CD4-positive, CD25-positive, alpha-beta regulatory T cell (primary cell): ENCODE measurements at regions not wholly inside any gene's neighbourhood (a gene's known extent, or its start where the extent isn't known, plus 50 kb on each side); places are given as distances from the start of the nearest gene placed in this dataset.

Experiments used
- ATAC-seq, 2 donors: fragments of 150-1000 bp; cut with Tn5 transposase; one replicate each; pipeline ENCODE4 v1.10.0; 2021; ENCODE audit warnings: low read depth in 2 of 2, moderate number of reproducible peaks in 2 of 2, moderate library complexity in 1 of 2
- DNase-seq, 3 donors: peaks; one replicate each; pipeline versions ENCODE4 v3.0.0 to v3.0.0-alpha.2; 2012 to 2022; ENCODE audit warnings: mixed read lengths in 1 of 3
- H3K27ac ChIP-seq: one replicate; pipeline ENCODE4 v1.7.0; 2013; ENCODE audit warnings: mild to moderate bottlenecking, low read length; ENCODE audit not compliant: insufficient read depth, poor library complexity, severe bottlenecking
- H3K27me3 ChIP-seq: one replicate; pipeline ENCODE4 v1.7.0; 2013; ENCODE audit warnings: low read length; ENCODE audit not compliant: control insufficient read depth, insufficient read depth
- H3K36me3 ChIP-seq: one replicate; pipeline ENCODE4 v1.7.0; 2013; ENCODE audit warnings: mild to moderate bottlenecking, low read length, moderate library complexity; ENCODE audit not compliant: control insufficient read depth, insufficient read depth
- H3K4me1 ChIP-seq: 2 replicates; pipeline ENCODE4 v1.7.0; 2013; ENCODE audit warnings: mild to moderate bottlenecking, low read length; ENCODE audit not compliant: insufficient read depth, control insufficient read depth, poor library complexity, severe bottlenecking
- H3K4me3 ChIP-seq: one replicate; pipeline ENCODE4 v1.7.0; 2013; ENCODE audit warnings: low read depth, mild to moderate bottlenecking, low read length, moderate library complexity
- H3K9me3 ChIP-seq, 2 experiments: 1 replicate in 1 of 2; 2 replicates in 1 of 2; pipeline ENCODE4 v1.7.0; 2013; ENCODE audit warnings: low read length in 2 of 2, mild to moderate bottlenecking in 1 of 2, moderate library complexity in 1 of 2; ENCODE audit not compliant: control insufficient read depth in 2 of 2
- H3K27ac Mint-ChIP-seq, 3 donors: one replicate each; pipeline ENCODE4 v1.8.0; 2020 to 2022; ENCODE audit warnings: mild to moderate bottlenecking in 3 of 3, mixed read lengths in 3 of 3, moderate library complexity in 2 of 3
- H3K27me3 Mint-ChIP-seq: one replicate; pipeline ENCODE4 v1.8.0; 2022; ENCODE audit warnings: mild to moderate bottlenecking, mixed read lengths
- H3K36me3 Mint-ChIP-seq: one replicate; pipeline ENCODE4 v1.8.0; 2020; ENCODE audit warnings: mixed read lengths
- H3K4me1 Mint-ChIP-seq, 4 donors: one replicate each; pipeline ENCODE4 v1.8.0; 2020 to 2022; ENCODE audit warnings: mixed read lengths in 4 of 4, mild to moderate bottlenecking in 1 of 4
- H3K4me3 Mint-ChIP-seq, 4 donors: one replicate each; pipeline ENCODE4 v1.8.0; 2020 to 2022; ENCODE audit warnings: mild to moderate bottlenecking in 4 of 4, mixed read lengths in 4 of 4, moderate library complexity in 3 of 4
- H3K9me3 Mint-ChIP-seq, 7 donors: one replicate each; pipeline ENCODE4 v1.8.0; 2020 to 2022; ENCODE audit warnings: mixed read lengths in 7 of 7, mild to moderate bottlenecking in 3 of 7, moderate library complexity in 2 of 7

DNA sequence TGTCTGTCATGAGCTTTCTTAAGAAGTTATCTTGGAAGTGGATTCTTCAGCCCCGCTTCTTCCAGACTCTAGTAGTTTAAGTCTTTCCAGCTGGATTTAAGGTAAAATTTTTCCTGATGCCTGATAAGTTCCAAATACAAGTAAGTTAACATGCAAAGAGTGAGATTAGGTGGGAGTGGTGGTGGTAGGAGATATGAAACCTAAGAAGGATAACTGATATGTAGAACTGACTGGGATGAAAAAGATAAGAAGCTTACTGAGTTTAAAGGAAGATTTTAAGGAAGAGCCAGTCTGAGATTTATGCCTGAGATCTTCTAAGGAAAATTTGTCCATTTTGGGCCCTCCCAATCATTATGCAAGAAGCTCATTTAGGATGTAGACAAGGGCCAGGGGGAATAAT is 250.9 kb upstream of the SYT10 start:
- H3K27me3 ChIP-seq = no peaks in the 10 kb centered on the region
- H3K27ac ChIP-seq = no peak overlapping the region
- Mint-ChIP-seq H3K27me3 (no peaks in the 10 kb centered on the region), H3K36me3 (no peaks in the 10 kb centered on the region), H3K27ac (peak overlapping the region in 1 of 3 donors; percentile 57), H3K9me3 (peaks cover 0 to 12% (median 4%) of the 10 kb centered on the region in 7 donors), H3K4me1 (no peaks in the 10 kb centered on the region), H3K4me3 (no peak overlapping the region)
- H3K4me3 ChIP-seq = no peak overlapping the region
- H3K9me3 ChIP-seq = no peaks in the 10 kb centered on the region
- H3K36me3 ChIP-seq = no peaks in the 10 kb centered on the region
- DNase-seq (no peak), ATAC-seq (no peak)
- no peaks in the 10 kb centered on the region for H3K4me1 ChIP-seq

DNA sequence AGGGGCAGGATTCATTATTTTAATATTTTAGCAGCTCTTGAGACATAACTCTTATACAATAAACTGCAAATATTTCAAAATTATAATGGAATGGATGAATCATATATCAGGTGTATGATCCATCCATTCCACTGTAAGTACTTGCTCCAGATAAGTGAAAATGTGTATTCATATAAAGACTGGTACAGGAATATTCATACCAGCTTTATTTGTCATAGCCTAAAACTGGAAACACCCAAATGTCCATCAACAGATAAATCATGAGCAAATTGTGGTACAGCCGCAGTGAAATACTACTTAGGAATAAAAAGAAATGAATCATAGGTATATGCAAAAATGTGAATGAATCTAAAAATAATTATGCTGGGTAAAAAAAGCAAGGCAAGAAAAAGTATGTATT is 263.6 kb upstream of the SYT10 start:
- DNase-seq = no peak
- Histone ChIP-seq H3K27ac (no peak overlapping the region), H3K36me3 (no peaks in the 10 kb centered on the region), H3K9me3 (no peaks in the 10 kb centered on the region), H3K27me3 (no peaks in the 10 kb centered on the region), H3K4me1 (no peaks in the 10 kb centered on the region), H3K4me3 (no peak overlapping the region)
- peaks cover 0 to 7% (median 1%) of the 10 kb centered on the region in 7 donors for H3K9me3 Mint-ChIP-seq
- peak overlapping the region in 1 of 4 donors; percentile 49 for H3K4me3 Mint-ChIP-seq
- H3K27ac Mint-ChIP-seq = no peak overlapping the region
- no peaks in the 10 kb centered on the region for H3K4me1 Mint-ChIP-seq
- no peaks in the 10 kb centered on the region for H3K36me3 Mint-ChIP-seq
- no peaks in the 10 kb centered on the region for H3K27me3 Mint-ChIP-seq
- no peak for ATAC-seq

DNA sequence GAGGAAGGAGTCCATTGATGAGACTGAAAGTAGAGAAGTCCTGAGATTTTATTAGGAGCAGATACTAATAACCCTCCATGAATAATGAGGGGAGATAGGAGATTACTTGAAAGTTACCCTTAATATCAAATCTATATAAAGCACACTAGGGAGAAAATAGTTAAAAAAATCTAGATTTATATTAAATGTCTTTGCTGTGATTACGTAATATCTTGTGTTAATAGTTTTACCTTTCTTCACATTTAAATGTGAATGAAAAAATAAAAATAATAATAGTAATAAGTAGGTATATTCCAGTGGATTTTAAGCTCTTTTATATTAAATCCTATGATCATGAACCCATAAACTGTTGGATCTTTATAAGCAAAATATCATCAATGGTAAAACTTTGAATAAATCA is 267.3 kb upstream of the SYT10 start:
- Histone ChIP-seq H3K9me3 (no peaks in the 10 kb centered on the region), H3K27me3 (no peaks in the 10 kb centered on the region), H3K27ac (no peak overlapping the region), H3K4me3 (no peak overlapping the region), H3K36me3 (no peaks in the 10 kb centered on the region), H3K4me1 (no peaks in the 10 kb centered on the region)
- Mint-ChIP-seq H3K9me3 (peaks cover 0 to 2% (median 0%) of the 10 kb centered on the region in 7 donors), H3K27me3 (no peaks in the 10 kb centered on the region), H3K27ac (no peak overlapping the region), H3K4me1 (no peaks in the 10 kb centered on the region), H3K36me3 (no peaks in the 10 kb centered on the region), H3K4me3 (no peak overlapping the region)
- DNase-seq = no peak
- ATAC-seq = no peak

DNA sequence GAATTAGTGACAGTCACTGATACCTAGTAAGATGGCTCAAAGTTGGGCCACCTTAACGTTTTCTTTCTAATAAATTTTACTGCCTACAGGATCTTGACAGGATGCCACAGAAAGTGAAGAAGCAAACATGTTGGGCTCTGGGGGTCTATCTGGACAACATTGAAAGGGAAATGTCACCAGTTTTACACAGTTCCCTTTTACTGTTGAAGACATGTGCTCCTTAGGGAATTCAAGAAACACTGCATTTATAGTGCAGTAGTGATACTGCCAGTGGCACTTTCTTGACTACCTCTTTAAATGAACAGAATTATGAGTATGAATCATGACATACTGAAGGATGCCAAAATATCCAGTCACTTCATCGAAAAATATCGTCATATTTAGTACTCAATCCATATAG is 269.3 kb upstream of the SYT10 start:
- no peak overlapping the region for H3K4me3 Mint-ChIP-seq

DNA sequence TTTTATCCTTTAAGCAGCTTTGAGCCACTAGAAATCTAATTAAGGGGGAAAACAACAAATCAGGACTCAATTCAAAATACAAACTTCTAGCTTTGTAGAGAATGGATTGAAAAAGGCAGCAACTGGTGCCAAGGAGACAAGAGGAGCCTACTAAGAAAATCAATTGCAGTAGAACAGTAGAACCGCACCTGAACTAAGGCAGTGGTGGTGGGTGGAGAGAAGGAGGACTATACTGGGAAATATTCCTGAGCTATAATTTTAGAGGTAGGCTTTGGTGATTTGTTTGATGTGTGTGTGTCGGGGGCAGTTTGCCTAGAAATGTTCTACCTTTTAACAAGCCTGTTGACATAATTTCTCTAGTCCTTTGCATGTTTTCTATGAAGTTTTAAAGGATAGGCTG is 270.9 kb upstream of the SYT10 start:
- ATAC-seq (no peak), DNase-seq (no peak)
- H3K27me3 ChIP-seq = no peaks in the 10 kb centered on the region
- Mint-ChIP-seq H3K9me3 (peaks cover 0 to 3% (median 0%) of the 10 kb centered on the region in 7 donors), H3K4me1 (no peaks in the 10 kb centered on the region), H3K27me3 (no peaks in the 10 kb centered on the region), H3K4me3 (no peak overlapping the region), H3K27ac (no peak overlapping the region), H3K36me3 (no peaks in the 10 kb centered on the region)
- no peaks in the 10 kb centered on the region for H3K4me1 ChIP-seq
- no peak overlapping the region for H3K27ac ChIP-seq
- H3K4me3 ChIP-seq = no peak overlapping the region
- no peaks in the 10 kb centered on the region for H3K36me3 ChIP-seq
- no peaks in the 10 kb centered on the region for H3K9me3 ChIP-seq

More for the DNA sequence above, 269.3 kb upstream of the SYT10 start:
- Mint-ChIP-seq H3K4me1 (no peaks in the 10 kb centered on the region), H3K27ac (no peak overlapping the region), H3K27me3 (no peaks in the 10 kb centered on the region), H3K9me3 (peaks cover 0 to 3% (median 0%) of the 10 kb centered on the region in 7 donors), H3K36me3 (no peaks in the 10 kb centered on the region)
- Histone ChIP-seq H3K27ac (no peak overlapping the region), H3K9me3 (no peaks in the 10 kb centered on the region), H3K36me3 (no peaks in the 10 kb centered on the region), H3K4me3 (no peak overlapping the region), H3K27me3 (no peaks in the 10 kb centered on the region), H3K4me1 (no peaks in the 10 kb centered on the region)
- no peak for ATAC-seq
- DNase-seq = no peak

DNA sequence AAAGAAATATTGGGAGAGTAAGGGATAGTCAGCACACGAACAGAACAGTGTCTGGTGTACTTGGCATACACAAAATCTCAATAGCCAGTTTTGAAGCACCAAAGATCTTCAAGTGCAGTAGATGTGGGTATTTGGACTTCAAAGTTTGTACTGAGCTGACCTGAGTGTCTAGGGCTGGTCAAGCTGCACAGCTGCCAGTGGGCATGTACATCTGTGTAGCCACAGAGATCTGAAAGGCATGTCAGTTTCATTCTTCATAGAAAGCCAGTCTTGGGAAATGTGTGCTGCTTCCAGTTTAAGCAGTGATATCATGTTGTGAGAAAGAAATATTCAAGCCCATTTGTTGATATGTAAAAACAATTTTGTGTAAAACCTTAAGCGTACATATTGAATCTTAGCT is 279.0 kb upstream of the SYT10 start:
- Histone ChIP-seq H3K9me3 (no peaks in the 10 kb centered on the region), H3K4me3 (no peak overlapping the region), H3K36me3 (no peaks in the 10 kb centered on the region), H3K4me1 (no peaks in the 10 kb centered on the region), H3K27ac (no peak overlapping the region), H3K27me3 (no peaks in the 10 kb centered on the region)
- Mint-ChIP-seq H3K36me3 (no peaks in the 10 kb centered on the region), H3K4me3 (no peak overlapping the region), H3K27ac (no peak overlapping the region), H3K4me1 (no peaks in the 10 kb centered on the region), H3K27me3 (no peaks in the 10 kb centered on the region), H3K9me3 (peaks cover 0 to 4% (median 1%) of the 10 kb centered on the region in 7 donors)
- ATAC-seq (no peak), DNase-seq (no peak)

DNA sequence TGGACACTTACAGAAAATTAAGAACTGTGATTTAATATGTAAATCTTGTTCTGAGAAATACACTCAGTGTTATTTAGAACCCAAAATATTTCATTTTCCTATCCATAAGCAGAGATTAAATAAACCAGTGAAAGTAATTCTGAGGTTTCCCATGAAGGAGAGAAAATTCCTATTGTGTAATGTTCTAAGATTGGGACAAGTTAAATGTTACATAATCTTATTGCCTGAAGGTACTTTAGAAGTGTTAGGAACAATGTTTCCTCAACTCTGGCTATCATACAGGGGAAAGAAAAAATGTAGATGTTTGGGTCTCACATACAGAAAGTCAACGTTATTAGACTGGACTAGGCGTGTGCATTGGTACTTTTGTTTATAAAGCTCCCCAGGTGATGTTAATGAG is 281.9 kb upstream of the SYT10 start:
- Mint-ChIP-seq H3K27me3 (no peaks in the 10 kb centered on the region), H3K36me3 (no peaks in the 10 kb centered on the region), H3K4me1 (no peaks in the 10 kb centered on the region), H3K4me3 (no peak overlapping the region), H3K9me3 (peaks cover 0 to 6% (median 2%) of the 10 kb centered on the region in 7 donors), H3K27ac (no peak overlapping the region)
- DNase-seq (no peak), ATAC-seq (no peak)
- Histone ChIP-seq H3K27me3 (no peaks in the 10 kb centered on the region), H3K4me3 (no peak overlapping the region), H3K27ac (no peak overlapping the region), H3K4me1 (no peaks in the 10 kb centered on the region), H3K36me3 (no peaks in the 10 kb centered on the region), H3K9me3 (no peaks in the 10 kb centered on the region)

DNA sequence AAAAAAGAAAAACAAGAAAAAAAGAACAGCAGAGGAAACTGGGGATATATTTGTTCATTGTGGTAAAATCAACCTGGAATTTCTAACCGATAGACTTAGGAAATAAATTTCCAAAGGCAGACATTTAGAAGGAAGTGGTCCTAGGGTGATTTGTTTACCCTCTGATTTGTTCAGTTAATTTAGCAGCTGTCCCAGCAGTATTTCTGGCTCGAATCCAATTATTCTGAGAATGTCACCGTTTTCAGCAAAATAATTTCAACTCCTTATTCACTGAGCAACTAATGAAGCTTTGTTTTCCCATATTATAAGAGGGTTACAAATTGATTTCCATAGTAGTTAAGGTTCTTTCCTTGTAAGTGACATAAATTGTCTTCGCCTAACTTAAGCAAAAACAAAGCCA is 285.2 kb upstream of the SYT10 start:
- H3K27ac Mint-ChIP-seq = no peak overlapping the region
- H3K36me3 Mint-ChIP-seq = no peaks in the 10 kb centered on the region
- no peaks in the 10 kb centered on the region for H3K27me3 Mint-ChIP-seq
- ATAC-seq (no peak), DNase-seq (no peak)
- peaks cover 0 to 20% (median 6%) of the 10 kb centered on the region in 7 donors for H3K9me3 Mint-ChIP-seq
- H3K4me3 Mint-ChIP-seq = no peak overlapping the region
- Histone ChIP-seq H3K4me1 (no peaks in the 10 kb centered on the region), H3K27me3 (no peaks in the 10 kb centered on the region), H3K9me3 (no peaks in the 10 kb centered on the region), H3K4me3 (no peak overlapping the region), H3K27ac (no peak overlapping the region), H3K36me3 (no peaks in the 10 kb centered on the region)
- no peaks in the 10 kb centered on the region for H3K4me1 Mint-ChIP-seq
